WTC11 (cell line): ENCODE measurements at regions not wholly inside any gene's neighbourhood (a gene's known extent, or its start where the extent isn't known, plus 50 kb on each side); places are given as distances from the start of the nearest gene placed in this dataset.
A peak's percentile ranks its signal among the peaks of the same experiment; 100 is the strongest.

ENCODE experiments used
- ATAC-seq: fragments of 200-7000 bp; cut with Tn5 transposase; 2 replicates; pipeline ENCODE4 v1.10.0; 2021; ENCODE audit warnings: mild to moderate bottlenecking, moderate library complexity
- CTCF ChIA-PET: fragments of 300-600 bp; sonication (Branson Sonifier 250); formaldehyde crosslinking; loops from one replicate; lab custom pipeline; 2021; ENCODE audit warnings: antibody characterized with exemption; lab: Charles Lee
- POLR2A ChIA-PET: fragments of 350-600 bp; sonication (Branson Sonifier 250); formaldehyde crosslinking; loops from one replicate; lab custom pipeline; 2021; ENCODE audit warnings: antibody characterized with exemption; lab: Charles Lee
- DNase-seq: peaks from one replicate; pipeline ENCODE4 v3.0.0; 2021; ENCODE audit warnings: low spot score
- H3K27ac Mint-ChIP-seq: 2 replicates; pipeline ENCODE4 v1.8.0; 2021; ENCODE audit warnings: mixed read lengths
- H3K27me3 Mint-ChIP-seq: 2 replicates; pipeline ENCODE4 v1.8.0; 2021; ENCODE audit warnings: low read depth, mild to moderate bottlenecking, moderate library complexity, mixed read lengths
- H3K36me3 Mint-ChIP-seq: 2 replicates; pipeline ENCODE4 v1.8.0; 2021; ENCODE audit warnings: mixed read lengths
- H3K4me1 Mint-ChIP-seq: 2 replicates; pipeline ENCODE4 v1.8.0; 2022; ENCODE audit warnings: mixed read lengths
- H3K4me3 Mint-ChIP-seq: 2 replicates; pipeline ENCODE4 v1.8.0; 2021; ENCODE audit warnings: mild to moderate bottlenecking, moderate library complexity, mixed read lengths
- H3K9me3 Mint-ChIP-seq: 2 replicates; pipeline ENCODE4 v1.8.0; 2021; ENCODE audit warnings: mixed read lengths
- AFF4 ChIP-seq: sonication (generic); formaldehyde crosslinking; IDR thresholded peaks from 2 replicates; pipeline ENCODE4 v1.8.1; 2023; ENCODE audit warnings: mild to moderate bottlenecking, missing genetic modification reagents, borderline replicate concordance
- ATF3 ChIP-seq: sonication (generic); formaldehyde crosslinking; conservative IDR thresholded peaks from 2 replicates; pipeline ENCODE4 v1.8.1; 2022; ENCODE audit warnings: mild to moderate bottlenecking, missing genetic modification reagents
- CREM ChIP-seq: sonication (generic); formaldehyde crosslinking; IDR thresholded peaks from 2 replicates; pipeline ENCODE4 v1.8.1; 2022; ENCODE audit warnings: mild to moderate bottlenecking, missing genetic modification reagents, moderate library complexity
- FOXK1 ChIP-seq: sonication (generic); formaldehyde crosslinking; IDR thresholded peaks from 2 replicates; pipeline ENCODE4 v1.8.0; 2022; ENCODE audit warnings: mild to moderate bottlenecking, moderate library complexity, missing genetic modification reagents
- KAT7 ChIP-seq: sonication (generic); formaldehyde crosslinking; IDR thresholded peaks from 2 replicates; pipeline ENCODE4 v1.8.1; 2023; ENCODE audit warnings: missing genetic modification reagents, mild to moderate bottlenecking, borderline replicate concordance
- MXD4 ChIP-seq: fragments of 250-450 bp; sonication (Bioruptor Pico); IDR thresholded peaks from 2 replicates; pipeline ENCODE4 v1.8.0; 2021; ENCODE audit warnings: mild to moderate bottlenecking, moderate library complexity, borderline replicate concordance
- NR2C2 ChIP-seq: sonication (generic); formaldehyde crosslinking; IDR thresholded peaks from 2 replicates; pipeline ENCODE4 v1.8.0; 2022; ENCODE audit warnings: mild to moderate bottlenecking, missing genetic modification reagents
- PRRX2 ChIP-seq: fragments of 250-450 bp; sonication (Bioruptor Pico); IDR thresholded peaks from 2 replicates; pipeline ENCODE4 v1.8.0; 2021; ENCODE audit warnings: mild to moderate bottlenecking
- TCF7 ChIP-seq: sonication (generic); formaldehyde crosslinking; IDR thresholded peaks from 2 replicates; pipeline ENCODE4 v1.8.0; 2022; ENCODE audit warnings: mild to moderate bottlenecking, low read depth, missing genetic modification reagents, moderate library complexity
- TEAD4 ChIP-seq: sonication (generic); formaldehyde crosslinking; IDR thresholded peaks from 2 replicates; pipeline ENCODE4 v1.8.0; 2022; ENCODE audit warnings: mild to moderate bottlenecking, missing genetic modification reagents
- ZBTB21 ChIP-seq: sonication (generic); formaldehyde crosslinking; IDR thresholded peaks from 2 replicates; pipeline ENCODE4 v1.8.1; 2023; ENCODE audit warnings: mild to moderate bottlenecking, missing genetic modification reagents, borderline replicate concordance
- ZNF121 ChIP-seq: sonication (generic); formaldehyde crosslinking; IDR thresholded peaks from 2 replicates; pipeline ENCODE4 v1.8.0; 2023; ENCODE audit warnings: missing genetic modification reagents
- ZNF138 ChIP-seq: sonication (generic); formaldehyde crosslinking; conservative IDR thresholded peaks from 2 replicates; pipeline ENCODE4 v1.8.1; 2022; ENCODE audit warnings: mild to moderate bottlenecking, moderate library complexity, missing genetic modification reagents
- ZNF396 ChIP-seq: fragments of 250-450 bp; sonication (Bioruptor Pico); IDR thresholded peaks from 2 replicates; pipeline ENCODE4 v1.8.0; 2021; ENCODE audit warnings: mild to moderate bottlenecking, moderate library complexity, borderline replicate concordance
- ZNF671 ChIP-seq: fragments of 250-450 bp; sonication (Bioruptor Pico); IDR thresholded peaks from 2 replicates; pipeline ENCODE4 v1.8.0; 2021; ENCODE audit warnings: mild to moderate bottlenecking
- TF ChIP-seq, protein P1 (sequence below): sonication (generic); formaldehyde crosslinking; IDR thresholded peaks from 2 replicates; pipeline ENCODE4 v1.8.0; 2022; ENCODE audit warnings: missing genetic modification reagents
- TF ChIP-seq, protein P2 (sequence below): sonication (generic); formaldehyde crosslinking; IDR thresholded peaks from 2 replicates; pipeline ENCODE4 v1.8.0; 2023; ENCODE audit warnings: mild to moderate bottlenecking, missing genetic modification reagents
- TF ChIP-seq, protein P3 (sequence below): sonication (generic); formaldehyde crosslinking; IDR thresholded peaks from 2 replicates; pipeline ENCODE4 v1.8.1; 2022; ENCODE audit warnings: missing genetic modification reagents, borderline replicate concordance

DNA sequence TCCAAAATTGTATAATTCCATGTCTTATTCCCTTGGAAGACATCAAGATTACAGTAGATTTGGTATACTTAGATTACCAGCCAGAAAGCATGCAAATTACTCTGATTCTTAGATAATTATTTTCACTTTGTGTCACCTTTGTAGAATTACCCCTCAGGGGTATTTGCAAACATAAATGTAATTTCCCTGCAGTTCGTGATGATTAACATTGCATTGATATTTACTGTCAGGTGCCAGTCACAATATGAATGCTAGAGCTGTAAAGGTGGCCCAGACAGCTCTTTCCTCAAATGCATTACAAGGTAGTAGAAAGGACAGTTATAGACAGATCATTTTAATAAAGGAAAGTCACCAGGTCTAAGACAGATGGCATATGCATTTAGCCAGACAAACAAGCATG lies 1537.5 kb upstream of the PIK3C3 start (continued):
- TF ChIP-seq, protein P1, sequence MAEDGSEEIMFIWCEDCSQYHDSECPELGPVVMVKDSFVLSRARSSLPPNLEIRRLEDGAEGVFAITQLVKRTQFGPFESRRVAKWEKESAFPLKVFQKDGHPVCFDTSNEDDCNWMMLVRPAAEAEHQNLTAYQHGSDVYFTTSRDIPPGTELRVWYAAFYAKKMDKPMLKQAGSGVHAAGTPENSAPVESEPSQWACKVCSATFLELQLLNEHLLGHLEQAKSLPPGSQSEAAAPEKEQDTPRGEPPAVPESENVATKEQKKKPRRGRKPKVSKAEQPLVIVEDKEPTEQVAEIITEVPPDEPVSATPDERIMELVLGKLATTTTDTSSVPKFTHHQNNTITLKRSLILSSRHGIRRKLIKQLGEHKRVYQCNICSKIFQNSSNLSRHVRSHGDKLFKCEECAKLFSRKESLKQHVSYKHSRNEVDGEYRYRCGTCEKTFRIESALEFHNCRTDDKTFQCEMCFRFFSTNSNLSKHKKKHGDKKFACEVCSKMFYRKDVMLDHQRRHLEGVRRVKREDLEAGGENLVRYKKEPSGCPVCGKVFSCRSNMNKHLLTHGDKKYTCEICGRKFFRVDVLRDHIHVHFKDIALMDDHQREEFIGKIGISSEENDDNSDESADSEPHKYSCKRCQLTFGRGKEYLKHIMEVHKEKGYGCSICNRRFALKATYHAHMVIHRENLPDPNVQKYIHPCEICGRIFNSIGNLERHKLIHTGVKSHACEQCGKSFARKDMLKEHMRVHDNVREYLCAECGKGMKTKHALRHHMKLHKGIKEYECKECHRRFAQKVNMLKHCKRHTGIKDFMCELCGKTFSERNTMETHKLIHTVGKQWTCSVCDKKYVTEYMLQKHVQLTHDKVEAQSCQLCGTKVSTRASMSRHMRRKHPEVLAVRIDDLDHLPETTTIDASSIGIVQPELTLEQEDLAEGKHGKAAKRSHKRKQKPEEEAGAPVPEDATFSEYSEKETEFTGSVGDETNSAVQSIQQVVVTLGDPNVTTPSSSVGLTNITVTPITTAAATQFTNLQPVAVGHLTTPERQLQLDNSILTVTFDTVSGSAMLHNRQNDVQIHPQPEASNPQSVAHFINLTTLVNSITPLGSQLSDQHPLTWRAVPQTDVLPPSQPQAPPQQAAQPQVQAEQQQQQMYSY (CRISPR knock-in tag), result no peak

- Mint-ChIP-seq H3K27me3 (no peaks in the 10 kb centered on the region), H3K4me3 (no peak overlapping the region), H3K36me3 (no peaks in the 10 kb centered on the region), H3K4me1 (0 out of 2 replicates have a peak, but pooled peaks cover 2% of the 10 kb centered on the region), H3K27ac (no peak overlapping the region), H3K9me3 (no peaks in the 10 kb centered on the region)
- ATAC-seq (no peak), DNase-seq (no peak)
- CTCF ChIA-PET, result interaction anchor here (1.6 kb wide), 1 partner anchor 10 kb away, joined by 3 read pairs; no protein-coding TSS in a partner anchor
- TF ChIP-seq ATF3 (CRISPR knock-in tag), result no peak
- TF ChIP-seq, protein P2, sequence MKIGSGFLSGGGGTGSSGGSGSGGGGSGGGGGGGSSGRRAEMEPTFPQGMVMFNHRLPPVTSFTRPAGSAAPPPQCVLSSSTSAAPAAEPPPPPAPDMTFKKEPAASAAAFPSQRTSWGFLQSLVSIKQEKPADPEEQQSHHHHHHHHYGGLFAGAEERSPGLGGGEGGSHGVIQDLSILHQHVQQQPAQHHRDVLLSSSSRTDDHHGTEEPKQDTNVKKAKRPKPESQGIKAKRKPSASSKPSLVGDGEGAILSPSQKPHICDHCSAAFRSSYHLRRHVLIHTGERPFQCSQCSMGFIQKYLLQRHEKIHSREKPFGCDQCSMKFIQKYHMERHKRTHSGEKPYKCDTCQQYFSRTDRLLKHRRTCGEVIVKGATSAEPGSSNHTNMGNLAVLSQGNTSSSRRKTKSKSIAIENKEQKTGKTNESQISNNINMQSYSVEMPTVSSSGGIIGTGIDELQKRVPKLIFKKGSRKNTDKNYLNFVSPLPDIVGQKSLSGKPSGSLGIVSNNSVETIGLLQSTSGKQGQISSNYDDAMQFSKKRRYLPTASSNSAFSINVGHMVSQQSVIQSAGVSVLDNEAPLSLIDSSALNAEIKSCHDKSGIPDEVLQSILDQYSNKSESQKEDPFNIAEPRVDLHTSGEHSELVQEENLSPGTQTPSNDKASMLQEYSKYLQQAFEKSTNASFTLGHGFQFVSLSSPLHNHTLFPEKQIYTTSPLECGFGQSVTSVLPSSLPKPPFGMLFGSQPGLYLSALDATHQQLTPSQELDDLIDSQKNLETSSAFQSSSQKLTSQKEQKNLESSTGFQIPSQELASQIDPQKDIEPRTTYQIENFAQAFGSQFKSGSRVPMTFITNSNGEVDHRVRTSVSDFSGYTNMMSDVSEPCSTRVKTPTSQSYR, result no peak
- no peak for TF ChIP-seq ZNF671
- no peak for TF ChIP-seq ZNF396 (CRISPR knock-in tag)
- TF ChIP-seq ZNF138, result no peak
- TF ChIP-seq, protein P3, sequence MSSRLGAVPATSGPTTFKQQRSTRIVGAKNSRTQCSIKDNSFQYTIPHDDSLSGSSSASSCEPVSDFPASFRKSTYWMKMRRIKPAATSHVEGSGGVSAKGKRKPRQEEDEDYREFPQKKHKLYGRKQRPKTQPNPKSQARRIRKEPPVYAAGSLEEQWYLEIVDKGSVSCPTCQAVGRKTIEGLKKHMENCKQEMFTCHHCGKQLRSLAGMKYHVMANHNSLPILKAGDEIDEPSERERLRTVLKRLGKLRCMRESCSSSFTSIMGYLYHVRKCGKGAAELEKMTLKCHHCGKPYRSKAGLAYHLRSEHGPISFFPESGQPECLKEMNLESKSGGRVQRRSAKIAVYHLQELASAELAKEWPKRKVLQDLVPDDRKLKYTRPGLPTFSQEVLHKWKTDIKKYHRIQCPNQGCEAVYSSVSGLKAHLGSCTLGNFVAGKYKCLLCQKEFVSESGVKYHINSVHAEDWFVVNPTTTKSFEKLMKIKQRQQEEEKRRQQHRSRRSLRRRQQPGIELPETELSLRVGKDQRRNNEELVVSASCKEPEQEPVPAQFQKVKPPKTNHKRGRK, result no peak
- TF ChIP-seq TCF7, result no peak
- POLR2A ChIA-PET, result no interaction called here
These were observed 1539.2 kb upstream of the PIK3C3 start for GRCh38 chr18:40415821-40416220.

GRCh38 chr18:40415176-40415791 lies 1539.8 kb upstream of the PIK3C3 start:
- CTCF ChIA-PET, result interaction anchor here (1.6 kb wide), 1 partner anchor 10 kb away, joined by 3 read pairs; no protein-coding TSS in a partner anchor
- Mint-ChIP-seq H3K27ac (no peak overlapping the region), H3K4me1 (0 out of 2 replicates have a peak, but pooled peaks cover 2% of the 10 kb centered on the region), H3K36me3 (no peaks in the 10 kb centered on the region), H3K4me3 (no peak overlapping the region), H3K27me3 (no peaks in the 10 kb centered on the region), H3K9me3 (no peaks in the 10 kb centered on the region)
- POLR2A ChIA-PET, result no interaction called here
- TF ChIP-seq ZNF121 (CRISPR knock-in tag) (0 out of 2 replicates have a peak, but pooled peaks have one; percentile 30), TEAD4 (CRISPR knock-in tag) (no peak)
- ATAC-seq (no peak; the same call in 1 of the 2 replicates), DNase-seq (no peak)

- ChIA-PET POLR2A (no interaction called here), CTCF (interaction anchor here (1.5 to 1.6 kb wide), 2 partner anchors 9 to 384 kb away, joined by 3 read pairs; no protein-coding TSS in a partner anchor)
- H3K4me1 Mint-ChIP-seq, result no peaks in the 10 kb centered on the region
- H3K4me3 Mint-ChIP-seq, result no peak overlapping the region
- no peaks in the 10 kb centered on the region for H3K9me3 Mint-ChIP-seq
- H3K27me3 Mint-ChIP-seq, result no peaks in the 10 kb centered on the region
- H3K36me3 Mint-ChIP-seq, result no peaks in the 10 kb centered on the region
- TF ChIP-seq ZBTB21 (CRISPR knock-in tag), result no peak
- no peak for TF ChIP-seq AFF4
- no peak for TF ChIP-seq MXD4 (CRISPR knock-in tag)
- TF ChIP-seq ZNF671, result no peak
- TF ChIP-seq PRRX2 (CRISPR knock-in tag), result no peak
- no peak for TF ChIP-seq NR2C2 (CRISPR knock-in tag)
- TF ChIP-seq FOXK1 (CRISPR knock-in tag), result no peak
- no peak for TF ChIP-seq CREM (CRISPR knock-in tag)
- no peak for TF ChIP-seq KAT7
- H3K27ac Mint-ChIP-seq, result no peak overlapping the region
- no peak for DNase-seq
- ATAC-seq, result no peak
These were observed 1540.8 kb upstream of the PIK3C3 start for GRCh38 chr18:40414155-40414754.
